Thyroid gland (tissue), 4 donors: ENCODE measurements at regions not wholly inside any gene's neighbourhood (a gene's known extent, or its start where the extent isn't known, plus 50 kb on each side); places are given as distances from the start of the nearest gene placed in this dataset.

ENCODE experiments used
- POLR2A ChIP-seq, 2 donors: fragments of 450-650 bp; IDR thresholded peaks; one replicate each; pipeline ENCODE4 v1.6.1; 2017; ENCODE audit warnings: antibody characterized with exemption in 2 of 2, mild to moderate bottlenecking in 2 of 2, moderate library complexity in 1 of 2
- TF ChIP-seq, protein P1 (sequence below), 6 experiments: fragments of 200-600 bp in 3 of 6; fragments of 450-650 bp in 3 of 6; sonication (generic) in 3 of 6; IDR thresholded peaks; one replicate each; pipeline ENCODE4 v1.5.1; 2016 to 2019; ENCODE audit warnings: antibody characterized with exemption in 6 of 6, mild to moderate bottlenecking in 2 of 6, inconsistent platforms in 1 of 6, moderate library complexity in 1 of 6

DNA sequence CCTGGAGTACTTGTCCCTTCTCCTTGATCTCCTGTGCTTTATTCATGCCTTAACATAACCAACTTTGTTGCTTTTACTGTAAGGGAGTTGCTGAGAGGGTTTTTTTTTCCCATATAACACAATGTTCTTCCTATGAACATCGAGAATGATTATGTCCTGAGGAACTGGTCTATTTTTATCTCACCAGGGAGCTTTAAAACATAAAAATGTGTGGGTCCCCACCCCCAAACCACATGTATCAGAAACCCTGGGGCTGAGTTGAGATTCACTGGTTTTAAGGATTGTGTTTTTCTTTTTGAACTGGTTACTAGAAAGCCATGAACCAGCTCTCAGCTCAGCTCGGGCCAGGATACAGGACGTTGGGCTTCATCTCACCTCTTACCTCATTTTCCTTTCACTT lies 118.5 kb upstream of the JAG1 start:
- TF ChIP-seq, protein P1, sequence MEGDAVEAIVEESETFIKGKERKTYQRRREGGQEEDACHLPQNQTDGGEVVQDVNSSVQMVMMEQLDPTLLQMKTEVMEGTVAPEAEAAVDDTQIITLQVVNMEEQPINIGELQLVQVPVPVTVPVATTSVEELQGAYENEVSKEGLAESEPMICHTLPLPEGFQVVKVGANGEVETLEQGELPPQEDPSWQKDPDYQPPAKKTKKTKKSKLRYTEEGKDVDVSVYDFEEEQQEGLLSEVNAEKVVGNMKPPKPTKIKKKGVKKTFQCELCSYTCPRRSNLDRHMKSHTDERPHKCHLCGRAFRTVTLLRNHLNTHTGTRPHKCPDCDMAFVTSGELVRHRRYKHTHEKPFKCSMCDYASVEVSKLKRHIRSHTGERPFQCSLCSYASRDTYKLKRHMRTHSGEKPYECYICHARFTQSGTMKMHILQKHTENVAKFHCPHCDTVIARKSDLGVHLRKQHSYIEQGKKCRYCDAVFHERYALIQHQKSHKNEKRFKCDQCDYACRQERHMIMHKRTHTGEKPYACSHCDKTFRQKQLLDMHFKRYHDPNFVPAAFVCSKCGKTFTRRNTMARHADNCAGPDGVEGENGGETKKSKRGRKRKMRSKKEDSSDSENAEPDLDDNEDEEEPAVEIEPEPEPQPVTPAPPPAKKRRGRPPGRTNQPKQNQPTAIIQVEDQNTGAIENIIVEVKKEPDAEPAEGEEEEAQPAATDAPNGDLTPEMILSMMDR (IDR thresholded peaks at IDR 0.05) = no peak
- no peak for TF ChIP-seq POLR2A (IDR thresholded peaks at IDR 0.05)
